A673 (cell line): ENCODE measurements at regions not wholly inside any gene's neighbourhood (a gene's known extent, or its start where the extent isn't known, plus 50 kb on each side); places are given as distances from the start of the nearest gene placed in this dataset.

Experiments
- BruUV-seq: library from RNA; stranded (reverse); fragments of 400-500 nt; replicated peaks from 2 replicates; lab custom pipeline; 2021; lab: Mats Ljungman, UMichigan
- CTCF ChIA-PET: fragments of 300-600 bp; sonication (Branson Sonifier 250); formaldehyde crosslinking; loops from one replicate; lab custom pipeline; 2022; ENCODE audit warnings: antibody characterized with exemption; lab: Charles Lee
- POLR2A ChIA-PET: fragments of 300-600 bp; sonication (Branson Sonifier 250); formaldehyde crosslinking; loops from one replicate; lab custom pipeline; 2022; ENCODE audit warnings: antibody characterized with exemption; ENCODE audit not compliant: low non-redundant PET; lab: Charles Lee
- DNase-seq: peaks from one replicate; pipeline ENCODE4 v3.0.0-alpha.2; 2015; ENCODE audit warnings: low spot score
- H3K27ac ChIP-seq: fragments of 200-600 bp; sonication (generic); 2 replicates; pipeline ENCODE4 v1.5.1; 2016; ENCODE audit warnings: mixed run types, low read depth, mild to moderate bottlenecking, mixed read lengths, antibody characterized with exemption, low read length; ENCODE audit not compliant: poor library complexity, severe bottlenecking
- H3K27me3 ChIP-seq: fragments of 200-600 bp; sonication (generic); replicated peaks from 2 replicates; pipeline ENCODE4 v1.6.1; 2017; ENCODE audit warnings: mixed run types, low read depth, mild to moderate bottlenecking, mixed read lengths, antibody characterized with exemption, low read length; ENCODE audit not compliant: insufficient read depth, poor library complexity
- H3K36me3 ChIP-seq: fragments of 200-600 bp; sonication (generic); 2 replicates; pipeline ENCODE4 v1.6.1; 2016; ENCODE audit warnings: mixed run types, mild to moderate bottlenecking, mixed read lengths, antibody characterized with exemption, low read length; ENCODE audit not compliant: insufficient read depth, poor library complexity, severe bottlenecking
- H3K4me1 ChIP-seq: fragments of 200-600 bp; sonication (generic); 2 replicates; pipeline ENCODE4 v1.6.1; 2017; ENCODE audit warnings: mixed run types, mild to moderate bottlenecking, mixed read lengths, antibody characterized with exemption, low read length; ENCODE audit not compliant: insufficient read depth, poor library complexity, severe bottlenecking
- H3K4me3 ChIP-seq: fragments of 200-600 bp; sonication (generic); 2 replicates; pipeline ENCODE4 v1.5.1; 2016; ENCODE audit warnings: low read depth, mixed run types, mild to moderate bottlenecking, mixed read lengths, low read length; ENCODE audit not compliant: poor library complexity, severe bottlenecking
- H3K9me3 ChIP-seq: fragments of 200-600 bp; sonication (generic); 2 replicates; pipeline ENCODE4 v1.6.1; 2016; ENCODE audit warnings: mixed run types, low read depth, mild to moderate bottlenecking, mixed read lengths, antibody characterized with exemption, low read length; ENCODE audit not compliant: poor library complexity, severe bottlenecking
- CTCF ChIP-seq: fragments of 300-800, 200-600 bp; sonication (generic); conservative IDR thresholded peaks from 2 replicates; pipeline ENCODE4 v1.5.1; 2017; ENCODE audit warnings: low read depth, mild to moderate bottlenecking, antibody characterized with exemption, low read length, moderate library complexity, mixed read lengths
- EZH2 ChIP-seq: fragments of 200-600 bp; sonication (generic); IDR thresholded peaks from 2 replicates; pipeline ENCODE4 v1.6.1; 2017; ENCODE audit warnings: borderline replicate concordance, low read depth, mild to moderate bottlenecking, mixed read lengths, antibody characterized with exemption, low read length; ENCODE audit not compliant: poor library complexity, severe bottlenecking
- intact Hi-C: fragments of 100-400 bp; cut with micrococcal nuclease; formaldehyde crosslinking; loops from one replicate; pipeline ENCODE4 v1.10.0; 2022; ENCODE audit not compliant: unreplicated experiment

- Histone ChIP-seq H3K27ac (no peak overlapping the region), H3K27me3 (no peaks in the 10 kb centered on the region), H3K4me3 (no peak overlapping the region), H3K9me3 (no peaks in the 10 kb centered on the region), H3K36me3 (no peaks in the 10 kb centered on the region), H3K4me1 (no peaks in the 10 kb centered on the region)
- TF ChIP-seq EZH2: no peak
- TF ChIP-seq CTCF: no peak
- BruUV-seq: no TSS peak
- intact Hi-C loops: no loop called here
- peak; percentile 3 for DNase-seq
- ChIA-PET POLR2A (no interaction called here), CTCF (no interaction called here)
Measured at GRCh38 chr7:17094963-17095574, 203.4 kb upstream of the AHR start.

- ChIA-PET POLR2A (no interaction called here), CTCF (no interaction called here)
- H3K27me3 ChIP-seq: no peaks in the 10 kb centered on the region
- H3K4me3 ChIP-seq: no peak overlapping the region
- DNase-seq: no peak
- intact Hi-C loops: no loop called here
- TF ChIP-seq CTCF (no peak), EZH2 (no peak)
- BruUV-seq: no TSS peak
- no peak overlapping the region for H3K27ac ChIP-seq
- no peaks in the 10 kb centered on the region for H3K9me3 ChIP-seq
- H3K36me3 ChIP-seq: no peaks in the 10 kb centered on the region
- no peaks in the 10 kb centered on the region for H3K4me1 ChIP-seq
Measured at GRCh38 chr7:17095931-17096330, 202.5 kb upstream of the AHR start.

- DNase-seq: no peak
- TF ChIP-seq CTCF: no peak
- TF ChIP-seq EZH2: no peak
- no peaks in the 10 kb centered on the region for H3K9me3 ChIP-seq
- ChIA-PET CTCF (no interaction called here), POLR2A (no interaction called here)
- H3K27me3 ChIP-seq: no peaks in the 10 kb centered on the region
- H3K36me3 ChIP-seq: no peaks in the 10 kb centered on the region
- H3K27ac ChIP-seq: no peak overlapping the region
- no TSS peak for BruUV-seq
- H3K4me1 ChIP-seq: no peaks in the 10 kb centered on the region
- H3K4me3 ChIP-seq: no peak overlapping the region
- intact Hi-C loops: no loop called here
Measured at GRCh38 chr7:17097668-17098297, 200.7 kb upstream of the AHR start.
